GM21381 (cell line): ENCODE measurements at regions not wholly inside any gene's neighbourhood (a gene's known extent, or its start where the extent isn't known, plus 50 kb on each side); places are given as distances from the start of the nearest gene placed in this dataset.

ENCODE experiments used
- ATAC-seq: cut with Tn5 transposase; IDR thresholded peaks from one replicate; pipeline ENCODE4 v1.9.1; 2021; ENCODE audit warnings: mild to moderate bottlenecking, moderate library complexity; ENCODE audit not compliant: unreplicated experiment

- ATAC-seq, result no peak
Observed at GRCh38 chr5:8875722-8876121, 670.2 kb downstream of the SEMA5A start.

- no peak for ATAC-seq
Observed at GRCh38 chr5:8879248-8879647, 666.6 kb downstream of the SEMA5A start.

DNA sequence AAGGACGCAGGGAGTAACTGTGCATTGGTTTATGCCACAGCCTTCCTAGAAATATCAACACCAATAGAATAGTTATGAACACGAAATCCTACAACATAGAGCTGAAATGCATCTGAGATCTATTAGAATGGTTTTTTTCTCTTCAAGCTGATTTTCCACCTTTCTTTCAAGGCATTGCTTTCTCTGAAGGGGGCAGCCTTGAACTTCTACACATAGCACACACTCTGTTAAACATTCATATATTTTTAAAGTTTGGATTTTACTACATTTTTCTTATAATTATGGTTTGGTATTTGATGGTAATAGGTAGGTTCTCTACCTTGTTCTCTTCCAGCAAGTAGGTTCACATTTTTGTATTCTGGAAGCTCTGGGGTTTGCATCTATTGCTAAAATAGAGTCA is 661.8 kb downstream of the SEMA5A start:
- ATAC-seq, result no peak

DNA sequence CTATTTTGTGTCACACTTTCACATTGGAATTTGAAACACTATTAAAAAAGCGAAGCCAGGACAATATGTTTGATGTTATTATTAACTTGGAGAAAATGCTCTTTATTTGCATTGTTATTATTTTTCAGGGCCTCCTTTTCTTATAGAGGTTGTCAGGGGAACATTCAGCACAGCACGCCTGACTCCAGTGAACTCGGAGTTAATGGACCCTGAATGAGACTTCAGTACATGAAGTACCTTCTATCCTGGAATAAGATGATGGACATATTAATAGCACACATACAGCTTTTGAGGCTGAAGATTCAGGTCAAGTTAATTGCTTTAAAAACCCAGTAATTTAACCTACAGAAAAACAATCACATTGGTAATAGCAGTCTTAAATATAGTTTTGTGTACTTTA is 652.9 kb downstream of the SEMA5A start:
- ATAC-seq, result no peak

- no peak for ATAC-seq
Observed at GRCh38 chr5:8894031-8894430, 651.8 kb downstream of the SEMA5A start.

- no peak for ATAC-seq
Observed at GRCh38 chr5:8895062-8895461, 650.8 kb downstream of the SEMA5A start.

- ATAC-seq, result no peak
Observed at GRCh38 chr5:8895599-8895998, 650.3 kb downstream of the SEMA5A start.

- no peak for ATAC-seq
Observed at GRCh38 chr5:8897316-8897715, 648.6 kb downstream of the SEMA5A start.

- no peak for ATAC-seq
Observed at GRCh38 chr5:8905021-8905420, 640.9 kb downstream of the SEMA5A start.

GRCh38 chr5:8906303-8906967 is 639.4 kb downstream of the SEMA5A start:
- ATAC-seq, result no peak

DNA sequence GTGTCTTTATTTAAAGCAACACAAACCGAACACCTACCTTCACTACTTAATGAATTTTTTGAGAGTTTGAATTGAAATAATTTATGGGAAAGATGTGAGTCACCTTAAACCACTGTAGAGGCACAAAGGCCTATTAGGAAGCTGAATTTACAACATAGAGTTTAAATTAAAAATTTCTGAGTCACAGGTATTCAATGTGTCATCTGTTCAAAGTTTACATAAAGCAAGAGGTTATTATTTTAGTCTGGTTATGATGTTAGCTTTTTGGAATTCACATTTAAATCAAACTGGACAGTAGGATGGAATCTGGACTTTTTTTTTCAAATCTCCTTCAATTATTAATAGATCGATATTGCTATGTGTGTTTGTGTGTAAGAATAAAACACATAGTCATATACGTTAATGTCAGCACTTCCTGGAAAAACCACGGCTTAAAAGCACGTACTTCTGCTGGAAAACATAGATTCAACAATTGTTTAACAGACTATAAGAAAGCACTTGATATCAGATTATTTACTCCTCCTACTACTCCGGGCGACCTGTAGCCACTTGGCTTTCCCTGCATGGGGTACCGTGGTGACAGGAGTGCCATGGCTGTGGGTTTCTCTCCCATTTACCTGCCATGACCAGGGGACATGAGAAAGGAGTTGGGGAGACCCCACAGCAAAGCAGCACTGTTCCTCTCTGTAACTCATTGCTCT is 638.6 kb downstream of the SEMA5A start:
- ATAC-seq, result no peak

DNA sequence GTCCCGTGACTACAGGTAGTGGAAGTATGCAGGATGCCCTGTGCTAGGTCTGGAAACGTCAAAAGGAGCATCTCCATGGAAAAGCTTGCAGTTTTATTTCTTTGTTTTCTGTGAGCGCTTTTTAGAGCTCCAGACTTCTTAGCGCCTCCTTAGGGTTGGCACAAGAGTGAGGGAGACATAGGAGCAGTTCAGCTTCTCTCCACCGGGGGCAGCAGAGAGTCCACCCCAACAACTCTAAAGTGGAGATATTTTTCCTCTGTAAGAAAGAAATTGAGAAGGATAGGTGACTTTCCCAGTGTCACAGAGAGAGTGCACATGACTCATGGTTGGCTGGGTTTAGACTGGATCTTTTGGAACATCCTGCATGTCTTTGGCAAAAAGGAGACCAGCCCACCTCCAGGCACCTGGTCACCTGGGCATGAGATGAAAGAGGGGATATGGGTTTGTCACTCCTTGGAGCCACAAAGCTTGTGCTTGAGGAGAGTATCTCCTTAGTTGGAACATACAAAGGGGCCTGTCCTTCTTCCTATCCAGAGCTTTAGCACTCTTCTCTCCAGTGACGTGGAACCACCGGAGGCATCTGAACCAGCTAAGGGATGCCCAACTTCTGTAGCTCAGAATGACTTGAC is 637.7 kb downstream of the SEMA5A start:
- ATAC-seq, result no peak

DNA sequence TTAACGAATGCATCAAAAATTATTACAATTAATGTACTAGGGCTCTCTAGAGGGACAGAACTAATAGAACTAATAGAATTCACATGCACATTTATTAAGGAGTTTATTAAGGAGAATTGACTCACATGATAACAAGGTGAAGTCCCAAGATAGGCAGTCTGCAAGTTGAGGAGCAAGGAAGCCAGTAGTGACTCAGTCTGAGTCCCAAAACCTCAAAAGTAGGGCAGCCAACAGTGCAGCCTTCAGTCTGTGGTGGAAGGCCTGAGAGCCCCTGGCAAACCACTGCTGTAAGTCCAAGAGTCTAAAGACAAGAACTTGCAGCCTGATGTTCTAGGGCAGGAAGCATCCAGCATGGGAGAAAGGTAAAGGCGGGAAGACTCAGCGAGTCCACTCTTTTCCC is 633.8 kb downstream of the SEMA5A start:
- ATAC-seq, result no peak

DNA sequence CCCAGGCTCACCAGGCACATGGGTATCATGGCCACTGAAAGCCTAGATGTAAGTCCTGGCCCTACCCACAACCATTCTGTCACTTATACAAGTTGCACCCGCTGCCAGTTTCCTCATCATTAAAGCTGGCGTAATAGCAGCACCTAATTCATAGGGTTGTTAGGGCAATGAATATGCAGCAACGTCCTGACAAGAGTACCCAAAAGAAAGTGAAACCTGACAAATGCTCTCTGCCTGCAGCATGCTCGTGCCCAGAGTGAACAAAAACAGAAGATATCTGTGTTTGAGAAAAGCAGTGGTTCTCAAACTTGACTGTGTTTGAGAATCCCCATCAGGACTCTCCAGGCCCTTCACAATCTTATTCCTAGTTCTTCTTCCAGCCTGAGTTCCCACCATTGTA is 632.4 kb downstream of the SEMA5A start:
- ATAC-seq, result no peak

DNA sequence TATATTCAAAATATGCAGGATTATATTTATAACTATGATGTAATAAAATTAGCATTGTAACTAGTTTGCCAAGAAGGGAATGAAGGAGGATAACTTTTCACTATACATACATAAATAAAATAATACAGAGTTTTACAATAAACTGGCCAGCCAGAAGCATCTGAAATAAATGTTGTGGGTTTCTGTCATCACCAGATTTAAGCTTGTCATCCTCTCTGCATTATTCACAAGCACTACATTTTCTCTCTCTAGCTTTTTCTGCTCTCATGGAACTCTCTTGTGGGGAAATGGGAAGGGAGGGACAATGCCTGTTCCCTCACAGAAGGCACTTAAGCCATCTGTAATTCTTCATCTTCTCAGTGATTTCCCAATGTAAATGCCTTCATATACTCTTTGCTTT is 626.8 kb downstream of the SEMA5A start:
- ATAC-seq, result no peak

GRCh38 chr5:8923526-8923925 is 622.3 kb downstream of the SEMA5A start:
- no peak for ATAC-seq

DNA sequence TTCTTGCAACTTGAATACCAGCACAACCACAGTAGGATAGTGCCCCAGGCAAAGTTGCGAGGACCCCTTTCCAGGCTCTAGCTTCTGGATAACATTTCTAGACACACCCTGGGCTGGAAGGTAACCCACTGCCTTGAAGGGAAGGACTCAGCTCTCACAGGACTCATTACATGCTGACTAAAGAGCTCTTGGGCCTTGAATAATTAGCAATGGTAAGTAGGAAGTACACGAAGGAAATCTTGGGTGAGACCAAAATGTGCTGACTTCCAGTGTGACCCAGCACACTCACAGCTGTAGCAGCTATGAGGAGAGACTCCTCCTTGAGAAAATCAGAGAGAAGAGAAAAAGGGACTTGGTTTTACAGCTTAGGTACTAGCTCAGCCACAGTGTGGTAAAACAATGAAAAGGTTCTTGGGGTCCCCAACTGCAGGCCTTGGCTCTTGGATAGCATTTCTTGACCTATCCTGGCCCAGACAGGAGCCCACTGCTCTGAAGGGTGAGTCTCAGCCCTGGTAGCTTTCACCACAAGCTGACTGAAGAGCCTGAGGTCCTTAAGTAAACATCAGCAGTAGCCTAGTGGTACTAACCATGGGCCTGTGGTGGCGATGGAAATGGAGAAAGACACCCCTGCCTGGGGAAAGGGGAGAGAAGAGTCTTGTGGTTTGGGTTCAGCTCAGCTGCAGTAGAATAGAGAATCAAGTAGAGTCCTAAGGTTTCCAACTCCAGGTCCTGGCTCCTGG is 621.7 kb downstream of the SEMA5A start:
- no peak for ATAC-seq

GRCh38 chr5:8930021-8930420 is 615.9 kb downstream of the SEMA5A start:
- ATAC-seq, result no peak

GRCh38 chr5:8934455-8934854 is 611.4 kb downstream of the SEMA5A start:
- no peak for ATAC-seq

GRCh38 chr5:8940934-8941333 is 604.9 kb downstream of the SEMA5A start:
- ATAC-seq, result no peak

DNA sequence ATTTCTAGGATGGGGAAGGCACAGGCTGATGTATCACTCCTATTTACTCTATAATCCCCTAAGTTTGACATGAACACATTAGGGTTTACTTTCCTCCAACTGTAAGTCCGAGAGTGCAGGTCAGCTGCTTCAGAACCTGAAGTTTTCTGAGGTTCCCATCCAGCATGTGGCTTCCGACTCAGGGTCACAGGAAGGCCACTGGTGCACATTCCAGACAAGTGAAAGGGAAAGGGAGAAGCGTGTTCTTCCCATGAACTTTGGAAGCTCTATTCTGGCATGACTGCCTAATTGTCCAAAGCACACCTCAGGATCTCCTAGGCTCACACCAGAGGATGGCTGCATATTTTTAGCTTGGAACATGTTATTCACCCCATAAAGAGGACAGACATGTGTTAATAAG is 602.6 kb downstream of the SEMA5A start:
- ATAC-seq, result no peak

DNA sequence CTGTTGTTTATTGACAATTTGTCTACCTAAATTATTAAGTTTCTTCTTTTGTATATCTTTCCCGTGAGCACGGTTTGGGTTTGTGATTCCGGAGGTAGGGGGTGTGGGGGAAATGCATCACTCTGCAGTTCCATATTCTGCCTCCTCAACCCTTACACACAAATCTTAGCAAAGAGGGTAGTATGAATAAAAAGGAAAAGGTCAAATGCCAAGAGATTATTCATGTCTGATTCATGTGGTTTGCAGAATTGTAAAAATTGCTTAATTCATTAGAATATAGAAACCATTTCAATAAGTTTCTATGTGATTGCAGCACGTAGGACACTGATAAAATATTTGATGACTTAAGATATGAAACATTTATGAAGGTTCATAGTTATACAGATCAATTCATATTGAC is 601.9 kb downstream of the SEMA5A start:
- no peak for ATAC-seq
